CD4-positive, alpha-beta T cell treated with Interleukin-1 beta for 1 hour (primary cell): ENCODE measurements at regions not wholly inside any gene's neighbourhood (a gene's known extent, or its start where the extent isn't known, plus 50 kb on each side); places are given as distances from the start of the nearest gene placed in this dataset.

ENCODE experiments used
- DNase-seq, 2 donors: peaks; one replicate each; pipeline ENCODE4 v3.0.0-alpha.2; 2020 to 2022

GRCh38 chr3:28907616-28908015, 373.3 kb upstream of the RBMS3 start:
- DNase-seq: no peak

DNA sequence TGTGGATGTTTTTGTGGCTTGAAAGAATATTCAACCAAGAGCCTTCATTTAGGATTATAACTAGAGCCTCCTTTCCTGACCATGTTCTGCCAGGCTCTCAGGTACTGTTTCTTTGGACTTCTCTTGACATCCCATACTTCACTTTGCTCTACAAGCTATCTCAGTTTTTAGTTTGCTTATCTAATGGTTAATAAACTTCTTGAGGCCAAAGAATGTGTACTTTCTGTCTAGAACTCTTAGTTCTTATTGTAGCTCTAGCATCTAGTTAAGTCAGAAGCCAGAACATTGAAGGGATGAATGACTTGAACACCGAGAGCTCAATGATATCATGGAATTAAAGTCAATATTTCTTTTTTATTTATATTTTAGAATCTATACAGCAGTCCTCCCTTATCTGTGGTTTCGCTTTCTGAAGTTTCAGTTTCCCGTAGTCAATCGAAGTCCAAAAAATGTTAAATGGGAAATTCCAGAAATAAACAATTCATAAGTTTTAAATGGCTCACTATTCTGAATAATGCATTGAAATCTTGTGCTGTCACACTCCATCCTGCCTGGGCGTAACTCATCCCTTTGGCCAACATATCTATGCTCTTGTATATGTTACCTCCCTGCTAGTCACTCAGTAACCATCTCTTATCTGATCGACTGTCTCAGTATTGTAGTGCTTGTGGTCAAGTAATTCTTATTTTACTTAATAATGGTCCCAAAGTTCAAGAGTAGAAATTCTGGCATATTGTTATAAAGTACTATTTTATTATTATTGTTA, 368.6 kb upstream of the RBMS3 start:
- DNase-seq: no peak

DNA sequence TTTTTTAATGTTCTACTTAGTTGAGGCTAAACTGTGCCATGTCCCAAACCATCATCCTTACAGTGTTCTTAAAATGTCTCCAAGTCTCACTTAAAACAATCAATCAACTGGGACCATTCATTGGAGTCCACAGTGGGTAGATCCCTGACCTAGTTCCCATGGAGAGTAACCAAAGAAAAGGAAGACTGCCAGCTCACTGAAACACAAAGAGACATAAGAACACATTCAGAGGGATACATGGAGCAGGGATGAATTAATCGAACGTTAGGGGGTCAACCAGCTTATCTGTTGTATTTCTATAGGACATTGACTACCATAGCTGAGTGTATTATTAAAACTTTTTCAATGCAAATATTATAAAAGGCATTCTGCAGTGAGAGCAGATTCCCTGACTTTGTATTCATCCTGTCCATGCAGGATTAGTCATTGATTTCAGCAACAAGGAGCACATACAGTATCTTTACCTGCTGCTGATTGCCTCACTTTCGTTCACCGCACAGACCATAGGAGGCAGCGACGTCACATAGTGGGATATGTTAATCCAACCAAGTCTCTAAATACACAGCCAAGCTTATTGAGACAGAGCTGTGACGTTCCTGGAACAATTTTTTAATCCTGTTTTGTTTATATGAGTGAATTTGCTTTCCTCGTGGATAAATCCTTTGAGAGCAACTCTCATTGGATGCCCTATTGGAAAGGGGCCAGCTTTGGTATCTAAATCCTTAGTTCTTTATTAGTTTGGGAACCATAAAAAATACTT, 364.9 kb upstream of the RBMS3 start:
- no peak for DNase-seq

- DNase-seq: peak; percentile 3 to 13
Measured at GRCh38 chr3:28916713-28917499, 364.0 kb upstream of the RBMS3 start.

DNA sequence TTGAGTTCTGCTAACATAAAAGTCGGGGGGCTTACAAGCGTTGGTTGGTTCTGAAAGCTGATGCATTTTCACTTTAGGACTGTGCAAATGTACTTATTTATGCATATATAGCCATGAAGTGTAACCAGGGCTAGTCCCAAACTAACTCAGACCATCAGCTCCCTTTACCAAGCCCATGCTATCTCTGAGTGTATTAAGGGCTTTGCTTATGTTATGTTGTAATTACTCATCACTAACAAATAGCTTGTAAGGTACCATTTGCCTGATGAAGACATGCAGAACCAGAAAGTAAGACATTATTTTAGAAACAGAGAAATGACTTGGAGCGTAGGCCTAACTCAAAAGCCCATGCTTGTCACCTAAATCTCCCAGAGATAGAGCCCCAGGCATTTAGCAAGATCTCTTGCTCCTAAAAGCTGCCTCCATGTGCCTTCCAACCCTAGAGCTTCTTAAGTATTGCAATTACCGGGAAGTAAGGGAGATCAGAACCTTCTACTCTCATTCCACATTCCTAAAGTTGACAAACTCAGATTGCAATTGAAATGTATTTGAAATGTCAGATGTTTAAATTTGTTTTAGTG, 362.9 kb upstream of the RBMS3 start:
- no peak for DNase-seq

- DNase-seq: no peak
Measured at GRCh38 chr3:28922376-28922775, 358.5 kb upstream of the RBMS3 start.

DNA sequence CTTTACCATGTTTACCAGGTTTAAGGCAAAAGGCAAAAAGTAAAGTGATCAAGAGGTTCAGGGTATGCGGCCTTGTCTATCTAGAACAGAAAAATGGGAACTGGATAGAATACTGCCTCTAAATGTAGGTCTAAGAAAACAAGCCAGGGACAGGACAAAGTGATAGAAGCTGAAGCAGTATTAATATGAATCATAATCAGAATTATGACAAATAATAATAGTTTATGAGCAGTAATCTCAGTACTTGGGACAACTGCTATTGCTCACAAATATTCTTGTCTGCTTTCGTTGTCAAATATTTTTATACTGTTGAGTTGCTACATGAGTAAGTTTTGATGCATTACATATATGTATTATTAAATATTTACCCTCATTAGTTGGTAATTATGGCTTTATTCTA, 356.9 kb upstream of the RBMS3 start:
- DNase-seq: no peak

GRCh38 chr3:28924744-28925360, 356.0 kb upstream of the RBMS3 start:
- DNase-seq: no peak

DNA sequence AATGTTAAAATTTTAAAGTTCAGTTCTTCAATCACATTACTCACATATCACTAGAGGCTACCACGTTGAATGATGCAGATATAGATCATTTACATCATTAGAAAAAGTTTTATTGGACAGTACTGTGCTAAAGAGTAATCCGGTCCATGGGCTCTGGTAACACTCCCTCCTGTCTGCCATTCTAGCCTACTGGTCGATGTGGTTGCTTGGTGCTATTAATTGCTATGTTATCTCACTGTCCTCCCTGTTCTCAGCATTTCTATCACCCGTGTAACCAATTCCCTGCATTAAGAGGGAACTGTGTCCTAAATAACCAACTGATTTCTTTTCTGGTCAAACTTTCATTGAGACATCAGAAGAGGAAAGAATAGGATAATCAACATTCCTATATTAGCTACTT, 347.5 kb upstream of the RBMS3 start:
- no peak for DNase-seq

GRCh38 chr3:28934126-28934813, 346.6 kb upstream of the RBMS3 start:
- DNase-seq: no peak

DNA sequence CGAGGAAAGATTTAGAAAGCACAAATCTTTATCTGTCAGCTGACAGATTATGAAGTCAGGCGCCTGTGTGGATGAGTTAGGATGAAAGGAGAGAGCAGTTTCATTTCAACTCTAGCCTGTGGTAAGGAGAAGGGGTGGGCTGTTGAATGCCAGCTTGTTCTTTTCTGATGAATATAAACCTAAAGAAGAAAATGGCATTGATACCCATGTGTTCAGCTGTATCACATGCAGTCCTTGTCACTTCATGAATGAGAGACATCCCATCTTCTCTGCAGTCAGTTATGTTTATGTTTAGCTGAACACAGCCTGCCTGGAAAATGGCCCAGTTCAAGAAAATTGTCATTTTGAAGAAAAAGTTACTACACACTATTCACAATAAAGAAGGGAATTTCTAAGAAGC, 345.7 kb upstream of the RBMS3 start:
- no peak for DNase-seq

DNA sequence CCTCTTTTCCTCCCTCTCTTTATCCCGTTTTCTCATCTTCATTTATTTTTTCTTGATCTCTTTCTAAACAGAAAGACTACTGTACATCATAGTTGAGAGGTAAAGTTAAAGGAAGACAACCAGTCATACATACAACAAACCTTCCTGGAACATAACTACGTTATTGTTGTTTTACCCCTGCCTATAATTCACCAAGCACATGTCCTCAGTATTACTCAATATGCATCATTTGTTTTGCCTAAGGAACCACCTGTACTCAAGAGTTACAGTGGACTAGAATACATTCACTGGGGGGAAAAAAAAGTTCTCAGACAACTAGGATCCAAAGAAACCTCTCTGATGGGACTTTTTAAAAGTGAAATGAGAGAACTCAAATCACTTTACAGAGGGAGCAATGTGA, 344.7 kb upstream of the RBMS3 start:
- no peak for DNase-seq

DNA sequence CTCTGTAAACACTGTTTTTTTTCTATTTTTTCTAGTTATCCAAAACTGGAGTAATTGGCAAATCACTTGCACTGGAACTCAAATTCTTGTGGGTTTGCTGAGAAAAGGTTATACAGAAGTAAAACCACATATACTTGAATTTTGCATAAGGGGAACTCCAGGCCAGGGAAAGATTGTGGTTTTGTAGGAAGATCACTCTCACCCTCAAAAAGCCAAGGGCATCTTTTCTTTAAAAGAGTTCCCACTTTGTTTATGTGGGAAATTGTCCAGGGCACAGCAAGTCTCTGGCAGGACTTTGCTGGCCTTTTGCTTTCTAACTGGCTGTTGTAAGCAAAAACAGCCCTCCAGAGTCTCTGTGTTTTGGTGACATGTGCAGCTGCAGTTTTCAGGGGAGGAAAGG, 340.3 kb upstream of the RBMS3 start:
- no peak for DNase-seq

GRCh38 chr3:28940994-28941393, 339.9 kb upstream of the RBMS3 start:
- DNase-seq: no peak

GRCh38 chr3:28947061-28947460, 333.8 kb upstream of the RBMS3 start:
- DNase-seq: no peak

GRCh38 chr3:28947751-28948150, 333.1 kb upstream of the RBMS3 start:
- no peak for DNase-seq

GRCh38 chr3:28948685-28949084, 332.2 kb upstream of the RBMS3 start:
- no peak for DNase-seq

- DNase-seq: no peak
Measured at GRCh38 chr3:28949580-28949979, 331.3 kb upstream of the RBMS3 start.

DNA sequence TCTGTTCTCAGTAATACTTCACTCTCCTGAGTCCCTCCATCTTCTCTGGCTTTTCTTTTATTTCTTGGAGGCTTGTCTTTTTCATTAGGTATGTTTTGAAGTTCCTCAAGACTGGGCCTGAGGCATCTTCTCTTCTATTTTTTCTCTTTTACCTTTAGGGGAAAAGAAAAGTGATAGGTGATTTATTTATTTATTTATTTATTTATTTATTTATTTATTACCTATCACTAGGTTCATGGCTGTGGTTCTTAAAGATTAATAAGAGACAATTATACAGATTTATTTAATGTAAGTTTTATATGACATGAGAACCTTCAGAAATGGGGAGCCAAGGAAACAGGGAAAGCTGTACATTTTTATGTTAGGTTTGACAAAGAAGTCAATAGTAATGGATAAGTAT, 330.3 kb upstream of the RBMS3 start:
- no peak for DNase-seq

- DNase-seq: no peak
Measured at GRCh38 chr3:28951772-28952556, 328.9 kb upstream of the RBMS3 start.

DNA sequence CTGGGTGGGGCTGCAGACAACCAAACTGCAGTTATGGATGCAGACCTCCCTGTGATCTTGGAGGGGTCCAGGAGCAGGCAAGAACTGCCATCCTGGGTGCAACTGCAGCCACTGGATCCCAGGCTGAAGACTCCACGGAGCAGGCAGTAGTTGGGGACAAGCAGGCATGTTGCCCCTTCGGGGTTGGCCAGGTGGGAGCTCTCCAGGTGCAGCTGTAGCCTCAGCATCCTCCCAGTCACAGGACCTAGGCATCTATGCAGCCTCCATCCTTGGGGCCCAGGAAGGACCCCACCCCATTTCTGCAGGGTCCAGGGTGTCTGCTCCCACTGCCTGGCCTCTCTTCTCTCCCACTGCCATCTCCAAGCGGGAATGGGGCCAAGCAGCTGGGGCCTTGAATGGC, 322.2 kb upstream of the RBMS3 start:
- no peak for DNase-seq
